ENCODE measurements at regions not wholly inside any gene's neighbourhood (a gene's known extent, or its start where the extent isn't known, plus 50 kb on each side); places are given as distances from the start of the nearest gene placed in this dataset.

DNA sequence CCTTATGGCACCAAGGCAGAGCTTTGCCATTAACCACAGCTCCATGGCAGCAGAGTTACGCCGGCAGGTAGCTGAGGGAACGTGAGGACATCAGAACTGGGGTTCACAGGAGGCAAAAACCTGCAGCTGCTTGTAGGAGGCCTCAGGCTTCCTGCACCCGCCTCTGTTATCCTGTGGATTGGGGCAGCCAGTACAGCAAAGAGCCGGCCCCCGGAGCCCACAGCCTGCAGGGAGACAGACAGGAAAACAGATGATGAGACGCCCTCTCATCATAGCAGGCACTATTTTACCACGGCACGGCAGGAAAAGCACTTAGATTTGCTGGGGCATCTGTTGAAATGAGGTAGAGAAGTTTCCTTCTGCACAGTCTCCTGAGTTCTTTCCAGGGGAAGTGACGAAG lies 870.3 kb downstream of the TBC1D22A start:
- Histone ChIP-seq H3K36me3 (ENCODE audit: control insufficient read depth, insufficient read depth, low read length) (no peaks in the 10 kb centered on the region), H3K4me3 (ENCODE audit: low read depth, low read length) (no peak overlapping the region), H3K27me3 (ENCODE audit: control insufficient read depth, insufficient read depth, low read length) (no peaks in the 10 kb centered on the region)
- DNase-seq (ENCODE audit: low read depth): no peak
- TF ChIP-seq, protein P1, sequence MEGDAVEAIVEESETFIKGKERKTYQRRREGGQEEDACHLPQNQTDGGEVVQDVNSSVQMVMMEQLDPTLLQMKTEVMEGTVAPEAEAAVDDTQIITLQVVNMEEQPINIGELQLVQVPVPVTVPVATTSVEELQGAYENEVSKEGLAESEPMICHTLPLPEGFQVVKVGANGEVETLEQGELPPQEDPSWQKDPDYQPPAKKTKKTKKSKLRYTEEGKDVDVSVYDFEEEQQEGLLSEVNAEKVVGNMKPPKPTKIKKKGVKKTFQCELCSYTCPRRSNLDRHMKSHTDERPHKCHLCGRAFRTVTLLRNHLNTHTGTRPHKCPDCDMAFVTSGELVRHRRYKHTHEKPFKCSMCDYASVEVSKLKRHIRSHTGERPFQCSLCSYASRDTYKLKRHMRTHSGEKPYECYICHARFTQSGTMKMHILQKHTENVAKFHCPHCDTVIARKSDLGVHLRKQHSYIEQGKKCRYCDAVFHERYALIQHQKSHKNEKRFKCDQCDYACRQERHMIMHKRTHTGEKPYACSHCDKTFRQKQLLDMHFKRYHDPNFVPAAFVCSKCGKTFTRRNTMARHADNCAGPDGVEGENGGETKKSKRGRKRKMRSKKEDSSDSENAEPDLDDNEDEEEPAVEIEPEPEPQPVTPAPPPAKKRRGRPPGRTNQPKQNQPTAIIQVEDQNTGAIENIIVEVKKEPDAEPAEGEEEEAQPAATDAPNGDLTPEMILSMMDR (IDR thresholded peaks at IDR 0.05; ENCODE audit: insufficient read depth, low read depth, low read length): no peak
- ChIA-PET CTCF (no interaction called here), POLR2A (no interaction called here)

DNA sequence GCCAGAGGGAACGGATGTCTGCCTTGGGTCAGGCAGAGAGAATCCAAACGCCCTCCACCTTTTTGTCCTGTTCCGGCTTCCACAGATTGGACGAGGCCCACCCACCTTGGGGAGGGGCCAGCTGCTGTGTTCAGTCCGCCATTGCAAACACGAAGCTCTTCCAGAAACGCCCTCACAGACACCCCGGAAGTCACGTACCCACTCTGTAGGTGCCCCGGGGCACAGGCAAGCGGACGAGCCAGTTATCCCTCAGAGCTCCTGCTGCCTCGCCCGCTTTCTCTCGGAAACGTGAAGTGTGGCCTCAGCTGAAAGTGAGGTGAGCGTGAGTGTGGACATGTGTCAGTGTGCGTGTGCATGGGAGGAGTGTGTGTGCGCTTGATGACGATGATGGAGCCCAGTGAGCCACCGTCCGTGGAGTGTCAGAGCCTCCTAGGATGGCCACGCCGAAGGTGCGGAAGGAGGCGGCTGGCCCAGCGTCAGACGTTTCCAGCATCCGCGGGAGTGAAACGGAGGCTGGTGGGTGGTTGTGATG lies 869.2 kb downstream of the TBC1D22A start:
- CTCF ChIA-PET: no interaction called here

DNA sequence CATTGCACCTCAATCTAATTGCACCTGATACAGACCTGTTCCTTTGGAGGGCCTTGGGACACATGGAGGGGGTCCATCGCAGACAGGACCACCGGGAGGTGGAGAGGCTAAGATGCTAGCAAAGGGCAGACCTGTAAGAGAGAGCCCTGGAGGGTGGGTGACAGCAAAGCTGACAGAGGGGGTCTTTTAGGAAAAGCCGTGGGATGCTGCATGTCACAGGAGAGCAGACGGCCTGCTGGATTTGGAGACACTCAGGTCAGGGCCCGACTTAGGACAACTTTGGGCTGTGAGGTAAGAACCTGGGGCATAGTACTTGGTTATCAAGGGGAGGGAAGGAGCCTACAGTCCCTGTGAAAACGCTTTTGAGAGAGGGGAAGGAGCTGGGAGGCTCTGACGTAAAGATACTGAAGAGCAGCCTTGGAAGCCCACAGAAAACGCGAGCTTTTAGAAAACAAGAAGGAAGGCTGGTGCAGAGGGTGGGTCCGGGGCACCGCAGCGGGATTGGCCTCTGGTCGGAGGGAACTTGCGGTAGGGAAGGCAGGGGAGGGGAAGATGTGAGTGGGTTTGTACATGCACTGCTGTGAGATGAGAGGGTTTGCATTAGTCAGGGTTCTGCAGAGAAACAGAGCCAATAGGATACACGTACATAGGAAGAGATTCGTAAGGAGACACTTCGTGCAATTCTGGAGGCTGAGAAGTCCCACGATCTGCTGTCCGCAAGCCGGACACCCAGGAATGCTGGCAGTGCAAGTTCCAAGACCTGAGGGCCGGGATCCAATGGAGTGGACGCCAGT lies 868.5 kb downstream of the TBC1D22A start:
- no peak for DNase-seq (ENCODE audit: low read depth)
- Histone ChIP-seq H3K27me3 (ENCODE audit: control insufficient read depth, insufficient read depth, low read length) (no peaks in the 10 kb centered on the region), H3K4me3 (ENCODE audit: low read depth, low read length) (no peak overlapping the region), H3K36me3 (ENCODE audit: control insufficient read depth, insufficient read depth, low read length) (no peaks in the 10 kb centered on the region)
- TF ChIP-seq, protein P1 (IDR thresholded peaks at IDR 0.05; ENCODE audit: insufficient read depth, low read depth, low read length): no peak
- ChIA-PET POLR2A (no interaction called here), CTCF (no interaction called here)

More for the DNA sequence above, 869.2 kb downstream of the TBC1D22A start:
- no peak for DNase-seq (ENCODE audit: low read depth)
- Histone ChIP-seq H3K27me3 (ENCODE audit: control insufficient read depth, insufficient read depth, low read length) (no peaks in the 10 kb centered on the region), H3K4me3 (ENCODE audit: low read depth, low read length) (no peak overlapping the region), H3K36me3 (ENCODE audit: control insufficient read depth, insufficient read depth, low read length) (no peaks in the 10 kb centered on the region)
- POLR2A ChIA-PET: no interaction called here
- TF ChIP-seq, protein P1 (IDR thresholded peaks at IDR 0.05; ENCODE audit: insufficient read depth, low read depth, low read length): no peak

DNA sequence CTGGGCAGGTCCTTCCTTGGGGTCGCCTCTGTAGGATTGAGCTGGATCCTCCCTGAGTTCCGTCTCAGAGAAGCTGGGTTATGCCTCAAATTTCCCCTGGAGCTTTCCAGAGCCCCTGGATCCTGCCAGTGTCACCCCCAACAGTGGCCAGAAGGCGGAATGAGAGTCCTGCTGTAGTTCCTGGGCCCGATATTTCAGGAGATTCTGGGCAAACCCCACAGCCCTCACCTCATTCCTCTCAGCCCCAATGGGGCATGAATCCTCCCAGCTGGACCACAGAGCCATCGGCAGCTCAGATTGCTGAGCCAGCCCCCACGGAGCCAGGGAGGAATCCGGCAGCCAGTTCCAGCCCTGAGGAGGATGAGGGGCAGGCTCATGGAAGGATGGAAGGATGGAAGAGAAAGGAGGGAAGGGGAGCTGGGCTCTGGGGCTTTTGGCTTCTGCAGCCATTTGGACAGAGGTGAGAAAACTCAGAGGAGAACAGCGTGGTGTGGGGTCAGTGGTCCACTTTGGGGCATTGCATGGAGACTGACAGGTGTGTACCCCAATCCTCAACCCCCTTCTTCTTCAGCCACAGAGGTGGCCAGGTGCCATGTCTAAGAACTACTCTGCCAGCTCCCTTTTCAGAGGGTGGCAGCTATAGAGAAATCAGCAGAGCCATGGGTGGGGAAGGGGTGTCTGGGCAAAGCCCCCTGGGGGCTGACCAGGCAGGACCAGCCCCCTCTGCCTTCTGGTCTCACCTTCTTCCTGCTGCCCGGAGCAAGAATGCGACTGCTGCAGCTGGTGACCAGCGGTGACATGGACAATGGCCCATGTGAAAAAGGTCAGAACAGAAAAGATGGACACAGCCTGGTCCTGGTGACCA lies 867.6 kb downstream of the TBC1D22A start:
- no peak for DNase-seq (ENCODE audit: low read depth)
- TF ChIP-seq, protein P1 (IDR thresholded peaks at IDR 0.05; ENCODE audit: insufficient read depth, low read depth, low read length): no peak
- Histone ChIP-seq H3K36me3 (ENCODE audit: control insufficient read depth, insufficient read depth, low read length) (no peaks in the 10 kb centered on the region), H3K27me3 (ENCODE audit: control insufficient read depth, insufficient read depth, low read length) (no peaks in the 10 kb centered on the region), H3K4me3 (ENCODE audit: low read depth, low read length) (no peak overlapping the region)
- ChIA-PET CTCF (no interaction called here), POLR2A (no interaction called here)

DNA sequence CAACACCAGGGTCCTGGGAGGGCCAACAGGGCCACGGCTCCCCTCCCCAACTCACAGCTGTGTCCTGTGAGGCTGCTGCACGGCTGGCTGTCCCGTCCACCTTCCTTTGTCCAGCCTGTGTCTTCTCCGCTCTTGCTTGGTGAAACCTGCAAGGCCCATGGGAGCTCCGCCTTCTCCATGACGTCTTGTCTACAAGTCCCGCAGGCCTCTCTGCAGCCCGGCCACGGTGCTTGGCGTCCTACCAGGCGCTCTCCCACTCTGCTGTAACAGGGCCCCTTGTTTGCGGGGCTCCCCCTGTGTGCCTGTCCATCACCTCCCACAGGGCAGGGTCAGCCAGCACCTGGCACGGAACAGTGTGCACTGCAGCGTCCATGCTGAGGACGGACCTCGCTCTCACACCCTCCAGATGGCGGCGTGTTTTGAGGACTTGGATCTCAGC lies 866.8 kb downstream of the TBC1D22A start:
- TF ChIP-seq, protein P1 (IDR thresholded peaks at IDR 0.05; ENCODE audit: insufficient read depth, low read depth, low read length): no peak
- POLR2A ChIA-PET: no interaction called here
- no peak overlapping the region for H3K4me3 ChIP-seq (ENCODE audit: low read depth, low read length)

More for the DNA sequence above, 866.8 kb downstream of the TBC1D22A start:
- no peak for DNase-seq (ENCODE audit: low read depth)
- CTCF ChIA-PET: no interaction called here
- no peaks in the 10 kb centered on the region for H3K27me3 ChIP-seq (ENCODE audit: control insufficient read depth, insufficient read depth, low read length)
- H3K36me3 ChIP-seq (ENCODE audit: control insufficient read depth, insufficient read depth, low read length): no peaks in the 10 kb centered on the region

Data from BJ (cell line).